ENCODE measurements at regions not wholly inside any gene's neighbourhood (a gene's known extent, or its start where the extent isn't known, plus 50 kb on each side); places are given as distances from the start of the nearest gene placed in this dataset.

DNA sequence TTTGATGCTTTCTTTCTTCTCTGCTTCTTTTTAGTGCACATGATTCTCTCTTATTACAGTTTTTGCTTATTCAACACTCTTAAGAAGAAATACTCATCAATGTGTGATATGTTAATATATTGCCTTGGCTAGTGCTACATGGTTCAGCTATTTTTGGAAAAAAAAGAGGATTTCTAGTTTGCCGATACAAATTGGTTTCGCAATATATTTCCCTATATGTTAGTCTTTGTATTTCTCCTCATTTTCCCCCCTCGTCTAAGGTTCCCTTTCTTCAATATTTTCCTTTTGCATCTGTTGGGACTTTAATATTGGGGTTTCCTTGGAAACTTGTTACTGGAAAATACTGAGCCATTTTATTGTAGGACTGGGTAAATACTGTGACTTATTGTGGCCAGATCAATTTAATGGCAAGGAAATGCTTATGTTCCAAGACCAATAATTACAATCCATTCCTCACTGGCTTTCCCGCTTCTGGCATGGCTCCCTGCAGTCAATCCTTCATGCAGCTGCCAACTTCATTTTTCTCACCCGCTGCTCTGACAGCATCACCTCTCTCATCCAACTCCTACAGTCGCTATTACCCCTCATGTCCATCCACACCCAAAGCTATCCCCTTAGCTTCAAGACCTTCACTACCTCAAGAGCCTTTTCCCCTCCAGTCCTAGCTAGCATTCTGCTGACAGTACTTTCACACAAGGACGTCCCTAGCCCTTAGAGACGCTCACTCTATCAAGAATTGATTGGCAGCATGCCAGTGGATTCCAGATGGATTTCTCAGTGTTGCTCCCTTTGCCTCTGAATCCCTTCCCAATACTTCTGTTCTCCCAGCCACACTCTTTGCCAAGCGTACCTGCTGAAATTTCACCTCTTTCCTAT is 280.1 kb upstream of the TMTC4 start:
- TF ChIP-seq SUZ12 (IDR thresholded peaks at IDR 0.05; ENCODE audit: low read depth, low read length) (no peak), GABPA (IDR thresholded peaks at IDR 0.05; ENCODE audit: low read depth, low read length) (no peak), GABPA (CRISPR knock-in tag; IDR thresholded peaks at IDR 0.05; ENCODE audit: low read depth) (no peak), AGO1 (IDR thresholded peaks at IDR 0.05; ENCODE audit: low read depth, low read length, poor library complexity, severe bottlenecking) (no peak), IKZF1 (IDR thresholded peaks at IDR 0.05) (no peak), CREB1 (IDR thresholded peaks at IDR 0.05) (no peak), CREB1 (CRISPR knock-in tag; IDR thresholded peaks at IDR 0.05) (no peak), RAD21 (CRISPR knock-in tag; IDR thresholded peaks at IDR 0.05) (no peak), ZNF3 (CRISPR knock-in tag; IDR thresholded peaks at IDR 0.05) (no peak), CHD2 (IDR thresholded peaks at IDR 0.05; ENCODE audit: low read depth, low read length) (no peak), KDM1A (CRISPR knock-in tag; IDR thresholded peaks at IDR 0.05) (no peak)
- TF ChIP-seq, protein P1, sequence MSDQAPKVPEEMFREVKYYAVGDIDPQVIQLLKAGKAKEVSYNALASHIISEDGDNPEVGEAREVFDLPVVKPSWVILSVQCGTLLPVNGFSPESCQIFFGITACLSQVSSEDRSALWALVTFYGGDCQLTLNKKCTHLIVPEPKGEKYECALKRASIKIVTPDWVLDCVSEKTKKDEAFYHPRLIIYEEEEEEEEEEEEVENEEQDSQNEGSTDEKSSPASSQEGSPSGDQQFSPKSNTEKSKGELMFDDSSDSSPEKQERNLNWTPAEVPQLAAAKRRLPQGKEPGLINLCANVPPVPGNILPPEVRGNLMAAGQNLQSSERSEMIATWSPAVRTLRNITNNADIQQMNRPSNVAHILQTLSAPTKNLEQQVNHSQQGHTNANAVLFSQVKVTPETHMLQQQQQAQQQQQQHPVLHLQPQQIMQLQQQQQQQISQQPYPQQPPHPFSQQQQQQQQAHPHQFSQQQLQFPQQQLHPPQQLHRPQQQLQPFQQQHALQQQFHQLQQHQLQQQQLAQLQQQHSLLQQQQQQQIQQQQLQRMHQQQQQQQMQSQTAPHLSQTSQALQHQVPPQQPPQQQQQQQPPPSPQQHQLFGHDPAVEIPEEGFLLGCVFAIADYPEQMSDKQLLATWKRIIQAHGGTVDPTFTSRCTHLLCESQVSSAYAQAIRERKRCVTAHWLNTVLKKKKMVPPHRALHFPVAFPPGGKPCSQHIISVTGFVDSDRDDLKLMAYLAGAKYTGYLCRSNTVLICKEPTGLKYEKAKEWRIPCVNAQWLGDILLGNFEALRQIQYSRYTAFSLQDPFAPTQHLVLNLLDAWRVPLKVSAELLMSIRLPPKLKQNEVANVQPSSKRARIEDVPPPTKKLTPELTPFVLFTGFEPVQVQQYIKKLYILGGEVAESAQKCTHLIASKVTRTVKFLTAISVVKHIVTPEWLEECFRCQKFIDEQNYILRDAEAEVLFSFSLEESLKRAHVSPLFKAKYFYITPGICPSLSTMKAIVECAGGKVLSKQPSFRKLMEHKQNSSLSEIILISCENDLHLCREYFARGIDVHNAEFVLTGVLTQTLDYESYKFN (CRISPR knock-in tag; conservative IDR thresholded peaks at IDR 0.05) = no peak
- TF ChIP-seq, protein P2, sequence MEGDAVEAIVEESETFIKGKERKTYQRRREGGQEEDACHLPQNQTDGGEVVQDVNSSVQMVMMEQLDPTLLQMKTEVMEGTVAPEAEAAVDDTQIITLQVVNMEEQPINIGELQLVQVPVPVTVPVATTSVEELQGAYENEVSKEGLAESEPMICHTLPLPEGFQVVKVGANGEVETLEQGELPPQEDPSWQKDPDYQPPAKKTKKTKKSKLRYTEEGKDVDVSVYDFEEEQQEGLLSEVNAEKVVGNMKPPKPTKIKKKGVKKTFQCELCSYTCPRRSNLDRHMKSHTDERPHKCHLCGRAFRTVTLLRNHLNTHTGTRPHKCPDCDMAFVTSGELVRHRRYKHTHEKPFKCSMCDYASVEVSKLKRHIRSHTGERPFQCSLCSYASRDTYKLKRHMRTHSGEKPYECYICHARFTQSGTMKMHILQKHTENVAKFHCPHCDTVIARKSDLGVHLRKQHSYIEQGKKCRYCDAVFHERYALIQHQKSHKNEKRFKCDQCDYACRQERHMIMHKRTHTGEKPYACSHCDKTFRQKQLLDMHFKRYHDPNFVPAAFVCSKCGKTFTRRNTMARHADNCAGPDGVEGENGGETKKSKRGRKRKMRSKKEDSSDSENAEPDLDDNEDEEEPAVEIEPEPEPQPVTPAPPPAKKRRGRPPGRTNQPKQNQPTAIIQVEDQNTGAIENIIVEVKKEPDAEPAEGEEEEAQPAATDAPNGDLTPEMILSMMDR (CRISPR knock-in tag; IDR thresholded peaks at IDR 0.05) = no peak
- TF ChIP-seq, protein P3, sequence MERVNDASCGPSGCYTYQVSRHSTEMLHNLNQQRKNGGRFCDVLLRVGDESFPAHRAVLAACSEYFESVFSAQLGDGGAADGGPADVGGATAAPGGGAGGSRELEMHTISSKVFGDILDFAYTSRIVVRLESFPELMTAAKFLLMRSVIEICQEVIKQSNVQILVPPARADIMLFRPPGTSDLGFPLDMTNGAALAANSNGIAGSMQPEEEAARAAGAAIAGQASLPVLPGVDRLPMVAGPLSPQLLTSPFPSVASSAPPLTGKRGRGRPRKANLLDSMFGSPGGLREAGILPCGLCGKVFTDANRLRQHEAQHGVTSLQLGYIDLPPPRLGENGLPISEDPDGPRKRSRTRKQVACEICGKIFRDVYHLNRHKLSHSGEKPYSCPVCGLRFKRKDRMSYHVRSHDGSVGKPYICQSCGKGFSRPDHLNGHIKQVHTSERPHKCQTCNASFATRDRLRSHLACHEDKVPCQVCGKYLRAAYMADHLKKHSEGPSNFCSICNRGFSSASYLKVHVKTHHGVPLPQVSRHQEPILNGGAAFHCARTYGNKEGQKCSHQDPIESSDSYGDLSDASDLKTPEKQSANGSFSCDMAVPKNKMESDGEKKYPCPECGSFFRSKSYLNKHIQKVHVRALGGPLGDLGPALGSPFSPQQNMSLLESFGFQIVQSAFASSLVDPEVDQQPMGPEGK (CRISPR knock-in tag; IDR thresholded peaks at IDR 0.05) = no peak
- TF ChIP-seq, protein P4, sequence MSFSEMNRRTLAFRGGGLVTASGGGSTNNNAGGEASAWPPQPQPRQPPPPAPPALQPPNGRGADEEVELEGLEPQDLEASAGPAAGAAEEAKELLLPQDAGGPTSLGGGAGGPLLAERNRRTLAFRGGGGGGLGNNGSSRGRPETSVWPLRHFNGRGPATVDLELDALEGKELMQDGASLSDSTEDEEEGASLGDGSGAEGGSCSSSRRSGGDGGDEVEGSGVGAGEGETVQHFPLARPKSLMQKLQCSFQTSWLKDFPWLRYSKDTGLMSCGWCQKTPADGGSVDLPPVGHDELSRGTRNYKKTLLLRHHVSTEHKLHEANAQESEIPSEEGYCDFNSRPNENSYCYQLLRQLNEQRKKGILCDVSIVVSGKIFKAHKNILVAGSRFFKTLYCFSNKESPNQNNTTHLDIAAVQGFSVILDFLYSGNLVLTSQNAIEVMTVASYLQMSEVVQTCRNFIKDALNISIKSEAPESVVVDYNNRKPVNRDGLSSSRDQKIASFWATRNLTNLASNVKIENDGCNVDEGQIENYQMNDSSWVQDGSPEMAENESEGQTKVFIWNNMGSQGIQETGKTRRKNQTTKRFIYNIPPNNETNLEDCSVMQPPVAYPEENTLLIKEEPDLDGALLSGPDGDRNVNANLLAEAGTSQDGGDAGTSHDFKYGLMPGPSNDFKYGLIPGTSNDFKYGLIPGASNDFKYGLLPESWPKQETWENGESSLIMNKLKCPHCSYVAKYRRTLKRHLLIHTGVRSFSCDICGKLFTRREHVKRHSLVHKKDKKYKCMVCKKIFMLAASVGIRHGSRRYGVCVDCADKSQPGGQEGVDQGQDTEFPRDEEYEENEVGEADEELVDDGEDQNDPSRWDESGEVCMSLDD (CRISPR knock-in tag; IDR thresholded peaks at IDR 0.05; ENCODE audit: borderline replicate concordance) = no peak
- TF ChIP-seq, protein P5, sequence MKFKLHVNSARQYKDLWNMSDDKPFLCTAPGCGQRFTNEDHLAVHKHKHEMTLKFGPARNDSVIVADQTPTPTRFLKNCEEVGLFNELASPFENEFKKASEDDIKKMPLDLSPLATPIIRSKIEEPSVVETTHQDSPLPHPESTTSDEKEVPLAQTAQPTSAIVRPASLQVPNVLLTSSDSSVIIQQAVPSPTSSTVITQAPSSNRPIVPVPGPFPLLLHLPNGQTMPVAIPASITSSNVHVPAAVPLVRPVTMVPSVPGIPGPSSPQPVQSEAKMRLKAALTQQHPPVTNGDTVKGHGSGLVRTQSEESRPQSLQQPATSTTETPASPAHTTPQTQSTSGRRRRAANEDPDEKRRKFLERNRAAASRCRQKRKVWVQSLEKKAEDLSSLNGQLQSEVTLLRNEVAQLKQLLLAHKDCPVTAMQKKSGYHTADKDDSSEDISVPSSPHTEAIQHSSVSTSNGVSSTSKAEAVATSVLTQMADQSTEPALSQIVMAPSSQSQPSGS (CRISPR knock-in tag; IDR thresholded peaks at IDR 0.05) = no peak
